HG02763 (cell line): ENCODE measurements at regions not wholly inside any gene's neighbourhood (a gene's known extent, or its start where the extent isn't known, plus 50 kb on each side); places are given as distances from the start of the nearest gene placed in this dataset.

ENCODE experiments used
- ATAC-seq: cut with Tn5 transposase; IDR thresholded peaks from one replicate; pipeline ENCODE4 v1.9.1; 2021; ENCODE audit warnings: mild to moderate bottlenecking, moderate library complexity; ENCODE audit not compliant: unreplicated experiment

- no peak for ATAC-seq
Measured at GRCh38 chr9:16223074-16223871, 647.2 kb downstream of the BNC2 start.

GRCh38 chr9:16230731-16231130 is 639.7 kb downstream of the BNC2 start:
- ATAC-seq = no peak

DNA sequence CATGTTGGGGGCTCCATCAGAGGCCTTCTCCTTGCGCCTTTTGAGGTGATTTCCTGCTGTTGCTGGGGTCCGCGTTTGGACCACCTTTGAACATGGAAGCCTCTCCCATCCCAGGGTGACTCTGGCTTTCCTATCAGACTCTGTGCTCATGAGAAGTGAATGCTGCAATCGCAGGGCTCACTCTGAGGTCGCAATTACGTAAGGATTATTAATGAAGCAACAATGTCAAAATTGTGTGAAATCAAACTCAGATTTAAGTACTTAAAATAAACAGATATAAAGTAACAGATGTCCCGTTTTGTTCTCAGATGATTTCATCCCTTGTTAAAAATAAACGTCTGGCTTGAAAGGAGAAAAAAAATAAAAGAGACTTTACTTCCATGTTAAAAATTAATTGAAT is 634.2 kb downstream of the BNC2 start:
- ATAC-seq = no peak

DNA sequence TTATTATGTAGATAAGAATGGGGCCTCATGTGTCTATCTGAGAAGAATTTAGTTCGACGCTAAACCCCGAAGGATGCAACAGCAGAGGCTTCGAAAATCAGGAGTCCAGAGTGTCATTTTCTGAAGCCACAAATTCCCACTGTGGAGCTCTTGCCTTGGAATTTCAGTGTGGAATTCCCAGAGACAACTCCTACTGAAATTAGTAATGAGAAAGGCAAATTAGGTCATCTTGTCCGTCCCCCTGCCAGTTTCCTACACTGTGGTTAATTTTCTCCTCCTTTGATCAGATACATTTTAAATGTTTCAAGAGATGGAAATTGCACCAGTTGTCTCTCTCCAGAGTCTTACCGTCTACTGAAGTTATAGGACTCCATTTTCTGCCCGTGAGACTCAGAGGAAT is 633.6 kb downstream of the BNC2 start:
- no peak for ATAC-seq

DNA sequence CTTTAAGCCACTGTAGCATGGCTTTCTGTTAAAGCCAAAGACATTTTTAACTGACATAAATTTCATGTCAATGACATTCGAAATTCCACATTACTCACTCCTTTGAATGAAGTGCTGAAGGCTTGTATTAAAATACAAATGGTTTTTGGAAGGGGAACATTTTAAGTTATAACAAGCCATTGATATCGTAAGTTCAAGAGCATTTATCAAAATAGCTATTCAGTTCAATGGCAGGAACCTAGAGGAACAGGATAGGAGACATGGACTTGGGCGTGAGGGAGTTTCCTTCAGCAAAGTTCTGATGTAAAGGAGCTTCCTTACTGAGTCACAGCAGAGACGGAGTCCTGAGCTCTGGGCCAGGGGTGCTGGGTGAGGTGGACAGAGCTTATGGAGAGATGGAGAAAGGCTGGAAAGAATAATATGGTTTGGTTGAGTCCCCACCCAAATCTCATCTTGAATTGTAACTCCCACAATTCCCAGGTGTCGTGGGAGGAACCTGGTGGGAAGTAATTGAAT is 631.8 kb downstream of the BNC2 start:
- no peak for ATAC-seq

GRCh38 chr9:16241231-16241630 is 629.2 kb downstream of the BNC2 start:
- ATAC-seq = no peak

DNA sequence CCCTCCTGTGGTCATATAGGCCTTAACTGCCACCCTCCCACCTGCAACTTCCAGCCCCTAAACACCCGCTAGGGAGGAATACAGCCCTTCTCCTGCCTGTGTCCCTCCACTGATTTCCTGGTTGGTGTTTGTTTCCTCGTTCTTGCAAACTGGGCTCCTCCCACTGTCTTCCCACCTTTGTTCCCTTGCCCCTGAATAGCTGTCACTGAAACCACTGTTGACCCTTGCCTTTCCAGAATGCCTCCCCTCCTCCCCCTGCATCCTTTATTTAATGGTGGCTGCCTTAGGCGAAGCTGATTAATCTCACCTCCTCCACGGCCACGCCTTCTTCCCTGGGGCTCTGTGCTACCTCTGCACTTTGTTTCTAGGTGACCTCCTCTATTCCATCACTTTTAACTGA is 626.7 kb downstream of the BNC2 start:
- no peak for ATAC-seq

GRCh38 chr9:16245756-16246440 is 624.6 kb downstream of the BNC2 start:
- ATAC-seq = no peak

- ATAC-seq = no peak
Measured at GRCh38 chr9:16246785-16247184, 623.7 kb downstream of the BNC2 start.

GRCh38 chr9:16247188-16247875 is 623.1 kb downstream of the BNC2 start:
- no peak for ATAC-seq

DNA sequence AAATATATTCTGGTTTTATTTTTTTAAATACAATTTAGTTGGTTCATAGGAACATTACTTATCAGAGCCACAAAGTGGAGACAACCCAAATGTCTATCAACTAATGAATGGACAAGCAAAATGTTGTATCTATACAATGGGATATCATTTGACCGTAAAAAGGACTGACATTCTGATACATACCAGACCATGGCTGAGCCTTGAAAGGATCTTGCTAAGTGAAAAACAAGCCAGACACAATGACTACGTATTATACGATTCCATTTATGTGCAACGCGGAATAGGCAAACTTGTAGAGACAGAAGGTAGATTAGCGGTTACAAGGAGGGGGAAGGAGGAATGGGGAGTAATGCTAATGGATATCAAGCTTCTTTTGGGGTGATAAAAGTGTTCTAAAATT is 621.6 kb downstream of the BNC2 start:
- no peak for ATAC-seq

DNA sequence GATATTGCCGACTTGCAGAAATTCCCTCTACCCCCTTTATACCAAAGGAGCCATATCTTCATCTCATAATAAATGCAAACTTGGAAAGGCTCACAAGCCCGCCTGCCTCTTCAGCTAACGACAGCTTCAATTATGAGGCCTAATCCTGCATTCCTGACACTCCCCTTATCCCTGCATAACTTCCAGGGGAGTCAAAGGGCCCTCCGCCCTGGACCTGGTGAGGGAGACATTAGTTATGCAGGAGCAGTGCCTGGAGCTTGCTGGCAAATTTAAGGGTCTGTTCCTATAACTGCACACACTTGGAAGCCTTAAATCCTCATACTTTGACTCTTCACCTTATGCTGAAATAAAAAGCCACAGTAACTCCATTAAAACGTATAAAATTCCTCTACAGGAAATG is 617.9 kb downstream of the BNC2 start:
- no peak for ATAC-seq

DNA sequence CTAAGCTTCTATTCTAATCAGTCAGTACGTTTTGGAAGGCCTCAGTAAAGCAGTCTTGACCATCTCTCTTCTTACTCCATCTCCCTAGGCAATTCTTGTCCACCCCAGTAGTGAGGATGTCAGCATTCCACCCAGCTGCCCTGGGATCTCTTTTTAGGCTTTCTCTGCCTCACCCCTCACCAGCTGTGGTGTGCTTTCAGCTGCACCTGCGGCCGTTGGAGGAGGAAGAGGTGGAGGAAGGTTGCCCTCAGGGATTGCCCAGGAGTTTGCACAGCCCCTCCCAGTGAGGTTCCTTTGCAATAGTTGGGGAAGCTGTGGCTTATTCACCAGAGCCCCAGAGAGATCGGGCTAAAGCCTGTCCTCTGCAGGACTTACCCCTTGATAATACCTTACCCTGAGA is 615.8 kb downstream of the BNC2 start:
- ATAC-seq = no peak

DNA sequence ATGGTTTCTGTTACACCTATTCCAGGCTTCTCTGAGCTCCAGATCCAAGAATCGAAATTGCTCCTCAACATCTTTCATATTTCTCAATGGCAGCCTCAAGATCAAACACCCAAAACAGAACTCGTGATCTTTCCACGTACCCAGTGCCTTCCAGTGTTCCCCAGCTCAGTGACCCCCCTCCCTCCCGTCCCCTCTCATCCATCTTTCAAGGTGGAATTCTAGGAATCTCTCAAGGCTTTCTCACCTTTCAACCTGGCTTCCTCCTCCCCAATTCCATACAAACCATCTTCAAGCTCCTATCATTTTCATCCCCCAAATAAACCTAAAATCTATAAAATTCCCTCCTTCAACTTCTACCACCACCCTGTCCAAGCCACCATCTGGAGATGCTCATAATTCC is 615.3 kb downstream of the BNC2 start:
- no peak for ATAC-seq

DNA sequence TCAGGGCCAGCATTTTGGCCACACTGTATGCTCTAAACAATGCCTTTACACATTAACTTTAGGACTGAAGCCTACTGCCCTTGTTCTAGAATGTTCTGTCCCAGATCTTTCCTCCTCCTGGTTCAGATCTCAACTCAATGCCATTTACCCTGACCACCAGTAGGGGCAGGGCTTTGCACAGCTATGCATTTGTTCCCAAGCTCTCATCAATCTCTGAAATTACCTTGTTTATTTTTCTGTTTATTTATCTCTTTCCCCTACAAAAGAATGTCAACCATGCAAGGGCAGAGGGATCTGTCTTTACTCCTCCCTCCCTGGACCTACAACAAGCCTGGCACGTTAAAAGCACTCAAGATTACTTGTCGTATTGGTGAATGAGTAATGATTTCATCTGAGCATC is 612.9 kb downstream of the BNC2 start:
- no peak for ATAC-seq

GRCh38 chr9:16258191-16258590 is 612.3 kb downstream of the BNC2 start:
- ATAC-seq = no peak

GRCh38 chr9:16258708-16259107 is 611.8 kb downstream of the BNC2 start:
- ATAC-seq = no peak

DNA sequence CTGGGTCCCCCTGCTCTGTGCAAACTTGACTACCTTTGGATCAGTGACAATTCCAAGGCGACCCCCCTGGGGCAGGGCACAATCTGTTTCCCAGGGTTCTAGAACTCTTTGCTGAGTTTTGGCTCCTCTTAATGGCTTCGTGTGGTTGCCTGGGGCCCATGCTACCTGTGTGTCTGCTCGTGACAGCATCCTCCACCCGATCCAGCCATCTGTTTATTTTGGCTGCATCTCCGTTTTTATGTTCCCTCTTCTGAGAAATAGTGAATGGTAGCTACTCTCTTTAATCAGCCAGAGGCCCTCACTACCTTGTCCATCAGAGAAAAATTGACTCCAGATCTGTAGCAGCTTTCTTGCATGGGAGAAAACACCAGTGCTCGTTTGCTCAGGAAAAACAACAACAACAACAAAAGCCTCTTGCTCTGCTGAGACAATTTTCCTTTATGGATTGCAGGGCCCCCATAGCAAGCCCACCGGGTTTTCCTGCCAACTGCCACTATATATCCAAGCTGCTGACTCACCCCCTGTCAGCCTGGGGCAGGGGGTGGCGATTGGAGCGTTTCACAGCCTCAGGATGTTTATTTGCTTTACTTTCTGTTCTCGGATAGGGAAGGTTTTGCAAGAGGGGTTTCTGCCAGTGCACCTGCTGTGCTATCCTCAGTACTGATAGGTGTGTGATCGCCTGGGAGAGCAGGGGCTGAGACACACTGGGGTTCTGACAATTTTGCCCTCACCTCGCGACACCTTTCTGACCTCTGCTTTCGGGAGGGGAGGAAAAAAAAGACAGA is 607.8 kb downstream of the BNC2 start:
- ATAC-seq = no peak

- no peak for ATAC-seq
Measured at GRCh38 chr9:16265688-16266087, 604.8 kb downstream of the BNC2 start.

- no peak for ATAC-seq
Measured at GRCh38 chr9:16266648-16267276, 603.7 kb downstream of the BNC2 start.
